ENCODE measurements at regions not wholly inside any gene's neighbourhood (a gene's known extent, or its start where the extent isn't known, plus 50 kb on each side); places are given as distances from the start of the nearest gene placed in this dataset.
"Not testable (repeated sequence)": the region's sequence is repeated elsewhere in the genome, so short reads cannot be mapped to it uniquely, and the experiment has no call there.

DNA sequence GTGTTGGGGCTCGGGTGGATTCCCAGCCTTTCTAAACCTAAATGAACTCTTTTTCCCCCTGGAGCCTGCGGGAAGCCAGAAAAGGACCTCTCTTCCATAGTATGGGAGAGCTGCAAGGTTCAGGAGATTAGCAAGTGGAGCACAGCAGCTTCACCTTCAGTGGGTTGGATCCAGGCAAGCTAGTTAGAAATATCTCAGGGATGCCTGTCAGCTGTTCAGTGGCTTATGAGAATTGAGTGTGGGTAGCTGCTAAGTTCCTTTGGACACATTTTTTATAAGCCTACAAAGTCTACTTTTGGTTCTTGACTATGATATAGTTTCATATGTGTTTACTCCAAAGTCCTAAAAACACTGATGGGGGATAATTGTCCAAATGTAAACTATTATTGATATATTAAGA is 642.1 kb downstream of the EPM2A start:
- no peak for DNase-seq (ENCODE audit: extremely low spot score)
- ChIA-PET CTCF (interaction anchor here (0.6 kb wide), 1 partner anchor 796 kb away, joined by 3 read pairs; no protein-coding TSS in a partner anchor), POLR2A (no interaction called here)
- TF ChIP-seq ARNT (IDR thresholded peaks at IDR 0.05) (no peak), FOXK2 (IDR thresholded peaks at IDR 0.05) (no peak), FOXA1 (IDR thresholded peaks at IDR 0.05) (no peak), BHLHE40 (IDR thresholded peaks at IDR 0.05; ENCODE audit: borderline replicate concordance) (no peak), HDGF (IDR thresholded peaks at IDR 0.05; ENCODE audit: borderline replicate concordance) (no peak), L3MBTL2 (conservative IDR thresholded peaks at IDR 0.05) (no peak), SUZ12 (IDR thresholded peaks at IDR 0.05) (no peak), SP1 (IDR thresholded peaks at IDR 0.05) (no peak), ZNF384 (IDR thresholded peaks at IDR 0.05) (no peak), NFRKB (IDR thresholded peaks at IDR 0.05) (no peak), CTBP1 (IDR thresholded peaks at IDR 0.05; ENCODE audit: borderline replicate concordance) (no peak), ELF4 (IDR thresholded peaks at IDR 0.05) (no peak), LEF1 (IDR thresholded peaks at IDR 0.05; ENCODE audit: borderline replicate concordance) (no peak), TARDBP (IDR thresholded peaks at IDR 0.05) (no peak), FOXM1 (IDR thresholded peaks at IDR 0.05; ENCODE audit: borderline replicate concordance) (no peak)
- TF ChIP-seq, protein P1, sequence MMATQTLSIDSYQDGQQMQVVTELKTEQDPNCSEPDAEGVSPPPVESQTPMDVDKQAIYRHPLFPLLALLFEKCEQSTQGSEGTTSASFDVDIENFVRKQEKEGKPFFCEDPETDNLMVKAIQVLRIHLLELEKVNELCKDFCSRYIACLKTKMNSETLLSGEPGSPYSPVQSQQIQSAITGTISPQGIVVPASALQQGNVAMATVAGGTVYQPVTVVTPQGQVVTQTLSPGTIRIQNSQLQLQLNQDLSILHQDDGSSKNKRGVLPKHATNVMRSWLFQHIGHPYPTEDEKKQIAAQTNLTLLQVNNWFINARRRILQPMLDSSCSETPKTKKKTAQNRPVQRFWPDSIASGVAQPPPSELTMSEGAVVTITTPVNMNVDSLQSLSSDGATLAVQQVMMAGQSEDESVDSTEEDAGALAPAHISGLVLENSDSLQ (IDR thresholded peaks at IDR 0.05) = no peak

DNA sequence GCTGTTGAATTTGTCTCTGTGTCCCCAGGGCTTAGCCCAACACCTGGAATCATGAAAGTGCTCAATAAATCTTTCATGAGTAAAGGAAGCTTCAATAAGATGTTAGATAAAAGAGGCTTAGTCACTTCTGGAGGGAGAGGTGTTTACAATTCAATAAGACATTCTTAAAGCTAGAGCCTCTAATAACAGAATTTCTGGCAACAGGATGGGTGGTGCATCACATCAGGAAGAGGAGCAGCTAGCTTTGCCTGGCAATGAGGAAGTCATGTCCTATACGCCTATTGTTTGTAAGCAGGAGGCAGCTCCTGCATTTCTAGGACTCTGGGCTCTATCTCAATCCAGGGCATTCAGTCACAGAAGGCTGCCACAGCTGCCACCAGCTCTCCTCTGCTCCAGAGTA is 638.5 kb downstream of the EPM2A start:
- ChIA-PET POLR2A (no interaction called here), CTCF (no interaction called here)
- DNase-seq (ENCODE audit: extremely low spot score) = no peak
- TF ChIP-seq FOXA1 (IDR thresholded peaks at IDR 0.05) = no peak
- TF ChIP-seq ZNF384 (IDR thresholded peaks at IDR 0.05) = no peak
- TF ChIP-seq L3MBTL2 (conservative IDR thresholded peaks at IDR 0.05) = no peak
- no peak for TF ChIP-seq BHLHE40 (IDR thresholded peaks at IDR 0.05; ENCODE audit: borderline replicate concordance)
- TF ChIP-seq FOXM1 (IDR thresholded peaks at IDR 0.05; ENCODE audit: borderline replicate concordance) = no peak
- TF ChIP-seq ARNT (IDR thresholded peaks at IDR 0.05) = no peak
- TF ChIP-seq SP1 (IDR thresholded peaks at IDR 0.05) = no peak
- TF ChIP-seq TARDBP (IDR thresholded peaks at IDR 0.05) = no peak
- no peak for TF ChIP-seq CTBP1 (IDR thresholded peaks at IDR 0.05; ENCODE audit: borderline replicate concordance)
- no peak for TF ChIP-seq LEF1 (IDR thresholded peaks at IDR 0.05; ENCODE audit: borderline replicate concordance)
- TF ChIP-seq FOXK2 (IDR thresholded peaks at IDR 0.05) = no peak
- no peak for TF ChIP-seq SUZ12 (IDR thresholded peaks at IDR 0.05)
- no peak for TF ChIP-seq ELF4 (IDR thresholded peaks at IDR 0.05)
- TF ChIP-seq, protein P1 (IDR thresholded peaks at IDR 0.05) = no peak
- no peak for TF ChIP-seq HDGF (IDR thresholded peaks at IDR 0.05; ENCODE audit: borderline replicate concordance)
- no peak for TF ChIP-seq NFRKB (IDR thresholded peaks at IDR 0.05)

DNA sequence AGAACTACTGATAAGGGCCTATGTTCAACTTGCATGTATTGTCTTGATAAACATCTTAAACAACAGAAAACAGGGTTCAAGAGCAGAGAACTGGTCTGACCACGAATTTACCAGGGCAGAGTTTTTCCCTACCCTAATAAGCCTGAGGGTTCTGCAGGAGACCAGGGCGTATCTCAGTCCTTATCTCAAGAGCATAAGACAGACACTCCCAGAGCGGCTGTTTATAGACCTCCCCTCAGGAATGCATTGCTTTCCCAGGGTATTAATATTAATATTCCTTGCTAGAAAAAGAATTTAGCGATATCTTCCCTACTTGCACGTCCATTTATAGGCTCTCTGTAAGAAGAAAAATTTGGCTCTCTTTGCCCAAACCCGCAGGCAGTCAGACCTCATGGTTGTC is 637.2 kb downstream of the EPM2A start:
- CTCF ChIA-PET = not testable (repeated sequence)

DNA sequence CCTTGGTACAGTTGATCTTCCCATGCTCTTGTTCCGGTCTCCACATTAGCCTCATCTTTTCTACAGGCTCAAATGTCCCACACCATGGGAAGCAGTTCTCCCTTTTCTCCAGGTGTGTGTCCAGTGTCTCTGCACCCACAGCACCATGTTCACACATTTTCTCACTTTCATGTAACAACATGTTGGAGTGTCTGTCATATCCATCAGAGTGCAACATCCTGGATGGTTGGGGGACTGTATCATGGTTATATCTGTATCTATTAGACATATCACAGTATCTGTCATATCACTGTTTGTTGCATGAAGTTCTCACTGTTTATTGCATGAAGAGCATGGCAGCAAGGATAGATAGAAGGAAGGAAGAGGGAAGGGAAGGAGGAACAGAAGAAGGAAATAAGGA is 635.6 kb downstream of the EPM2A start:
- POLR2A ChIA-PET = no interaction called here
- CTCF ChIA-PET = no interaction called here
- DNase-seq (ENCODE audit: extremely low spot score) = no peak
- TF ChIP-seq NFRKB (IDR thresholded peaks at IDR 0.05) = no peak
- no peak for TF ChIP-seq LEF1 (IDR thresholded peaks at IDR 0.05; ENCODE audit: borderline replicate concordance)
- TF ChIP-seq HDGF (IDR thresholded peaks at IDR 0.05; ENCODE audit: borderline replicate concordance) = no peak
- TF ChIP-seq, protein P1 (IDR thresholded peaks at IDR 0.05) = no peak
- TF ChIP-seq SP1 (IDR thresholded peaks at IDR 0.05) = no peak
- TF ChIP-seq FOXA1 (IDR thresholded peaks at IDR 0.05) = no peak
- TF ChIP-seq L3MBTL2 (conservative IDR thresholded peaks at IDR 0.05) = no peak
- TF ChIP-seq TARDBP (IDR thresholded peaks at IDR 0.05) = no peak
- no peak for TF ChIP-seq SUZ12 (IDR thresholded peaks at IDR 0.05)
- TF ChIP-seq BHLHE40 (IDR thresholded peaks at IDR 0.05; ENCODE audit: borderline replicate concordance) = no peak
- no peak for TF ChIP-seq ZNF384 (IDR thresholded peaks at IDR 0.05)
- TF ChIP-seq CTBP1 (IDR thresholded peaks at IDR 0.05; ENCODE audit: borderline replicate concordance) = no peak
- no peak for TF ChIP-seq ELF4 (IDR thresholded peaks at IDR 0.05)
- TF ChIP-seq FOXK2 (IDR thresholded peaks at IDR 0.05) = no peak
- TF ChIP-seq ARNT (IDR thresholded peaks at IDR 0.05) = no peak
- no peak for TF ChIP-seq FOXM1 (IDR thresholded peaks at IDR 0.05; ENCODE audit: borderline replicate concordance)

More for the DNA sequence above, 637.2 kb downstream of the EPM2A start:
- POLR2A ChIA-PET; DNase-seq (ENCODE audit: extremely low spot score): not testable (repeated sequence)

DNA sequence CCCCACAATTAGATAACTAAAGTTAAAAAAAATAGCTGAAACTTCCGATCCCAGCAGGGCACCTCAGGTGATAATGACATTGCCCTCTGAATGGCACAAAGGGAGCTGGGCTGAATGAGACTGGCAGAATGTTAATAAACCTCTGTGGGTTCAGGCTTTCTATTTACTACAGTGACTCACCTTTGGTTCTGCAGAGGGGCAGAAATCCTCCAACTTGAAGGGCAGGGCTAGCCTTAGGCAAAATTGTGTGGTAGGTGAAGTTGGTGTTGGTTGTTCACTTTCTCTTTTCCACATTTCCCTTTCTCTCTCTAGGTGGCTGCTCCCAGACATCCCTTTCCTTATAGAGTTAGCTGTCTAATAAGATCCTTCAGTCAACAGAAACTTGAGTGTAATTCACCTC is 625.2 kb downstream of the EPM2A start:
- ChIA-PET CTCF (no interaction called here), POLR2A (no interaction called here)
- DNase-seq (ENCODE audit: extremely low spot score) = no peak
- TF ChIP-seq L3MBTL2 (conservative IDR thresholded peaks at IDR 0.05) (no peak), SUZ12 (IDR thresholded peaks at IDR 0.05) (no peak), HDGF (IDR thresholded peaks at IDR 0.05; ENCODE audit: borderline replicate concordance) (no peak), FOXA1 (IDR thresholded peaks at IDR 0.05) (no peak), ELF4 (IDR thresholded peaks at IDR 0.05) (no peak), NFRKB (IDR thresholded peaks at IDR 0.05) (no peak), SP1 (IDR thresholded peaks at IDR 0.05) (no peak), FOXK2 (IDR thresholded peaks at IDR 0.05) (no peak), BHLHE40 (IDR thresholded peaks at IDR 0.05; ENCODE audit: borderline replicate concordance) (no peak), TARDBP (IDR thresholded peaks at IDR 0.05) (no peak), ZNF384 (IDR thresholded peaks at IDR 0.05) (no peak), LEF1 (IDR thresholded peaks at IDR 0.05; ENCODE audit: borderline replicate concordance) (no peak)

DNA sequence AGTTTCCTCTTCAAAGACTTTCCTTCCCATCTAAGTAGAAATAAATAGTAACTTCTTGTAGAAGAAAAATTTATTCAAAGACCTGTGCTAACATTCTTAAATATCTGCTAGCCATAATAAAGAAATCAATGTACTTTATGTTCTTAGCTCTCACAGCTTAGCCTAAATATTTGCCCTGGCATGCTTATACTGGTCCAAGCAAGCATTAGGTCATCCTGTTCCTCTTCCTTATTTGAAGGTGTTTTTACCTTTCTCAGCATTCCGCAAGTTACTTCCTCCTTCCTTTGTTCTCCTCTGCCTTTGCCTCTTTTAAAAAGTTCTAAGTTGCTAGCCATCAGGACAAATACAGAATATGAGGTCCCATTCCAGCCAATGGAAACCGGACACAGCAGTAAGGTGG is 623.9 kb downstream of the EPM2A start:
- DNase-seq (ENCODE audit: extremely low spot score); POLR2A ChIA-PET; CTCF ChIA-PET: not testable (repeated sequence)
